GF-D8 (cell line): ENCODE measurements at regions not wholly inside any gene's neighbourhood (a gene's known extent, or its start where the extent isn't known, plus 50 kb on each side); places are given as distances from the start of the nearest gene placed in this dataset.
"Not testable (repeated sequence)": the region's sequence is repeated elsewhere in the genome, so short reads cannot be mapped to it uniquely, and the experiment has no call there.

Experiments used
- DNase-seq: peaks from one replicate; lab custom pipeline; 2025; lab: John Stamatoyannopoulos, UW

DNA sequence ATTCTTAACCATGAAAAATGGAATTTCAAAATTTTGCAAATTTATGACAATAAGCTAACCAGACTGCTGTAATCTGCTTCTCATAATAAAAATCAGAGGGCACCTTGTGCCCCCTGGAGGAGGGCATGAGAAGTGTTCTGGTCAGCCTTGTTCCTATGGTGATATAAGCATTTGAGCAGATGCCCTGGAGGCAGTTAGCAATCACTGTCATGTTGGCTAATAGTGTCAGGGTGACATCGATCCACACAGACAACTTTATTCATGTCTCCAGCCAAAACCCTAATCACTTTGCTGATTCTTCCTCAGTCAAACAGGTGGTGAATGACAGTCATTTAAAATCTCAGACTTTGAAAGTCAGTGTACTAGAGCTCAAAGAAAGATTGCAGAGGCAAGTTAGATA lies 943.0 kb downstream of the GALC start:
- DNase-seq: no peak

DNA sequence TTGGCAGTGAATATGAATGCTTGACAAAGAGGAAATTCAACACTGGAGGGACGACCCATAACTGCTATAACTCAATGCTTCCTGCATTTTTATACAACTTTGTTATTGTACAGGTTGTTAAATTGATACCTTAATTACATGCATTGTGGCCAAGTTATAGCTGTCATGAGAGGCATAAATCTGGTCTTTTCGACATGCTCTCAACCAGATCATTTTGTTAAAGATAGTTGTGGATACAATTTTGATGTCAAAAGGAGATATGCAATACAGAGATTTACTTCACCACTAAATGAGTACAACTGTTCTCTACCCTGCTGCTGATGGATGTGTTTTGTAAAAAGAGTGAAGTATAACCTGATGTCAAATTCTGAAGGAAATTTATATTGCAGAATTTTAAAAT lies 946.0 kb downstream of the GALC start:
- DNase-seq: no peak

DNA sequence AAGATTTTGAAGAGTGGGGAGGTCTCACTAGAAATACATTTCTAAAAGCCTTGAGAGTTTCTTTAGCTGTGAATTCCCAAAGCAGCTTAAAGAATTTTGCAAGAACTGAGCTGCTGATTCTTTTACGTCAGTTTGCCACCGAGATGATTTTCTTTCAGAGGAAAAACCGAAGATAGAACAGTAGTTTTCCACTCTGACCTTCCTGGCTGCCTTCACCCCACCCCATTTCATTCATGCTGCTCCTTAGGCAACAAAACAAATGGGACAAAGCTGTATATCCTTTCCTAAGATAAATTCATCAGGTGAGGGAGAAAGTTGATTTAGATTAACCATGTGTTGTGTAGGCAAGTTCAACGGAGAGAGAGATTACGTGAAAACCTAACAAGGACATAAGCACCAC lies 947.0 kb downstream of the GALC start:
- DNase-seq: no peak

DNA sequence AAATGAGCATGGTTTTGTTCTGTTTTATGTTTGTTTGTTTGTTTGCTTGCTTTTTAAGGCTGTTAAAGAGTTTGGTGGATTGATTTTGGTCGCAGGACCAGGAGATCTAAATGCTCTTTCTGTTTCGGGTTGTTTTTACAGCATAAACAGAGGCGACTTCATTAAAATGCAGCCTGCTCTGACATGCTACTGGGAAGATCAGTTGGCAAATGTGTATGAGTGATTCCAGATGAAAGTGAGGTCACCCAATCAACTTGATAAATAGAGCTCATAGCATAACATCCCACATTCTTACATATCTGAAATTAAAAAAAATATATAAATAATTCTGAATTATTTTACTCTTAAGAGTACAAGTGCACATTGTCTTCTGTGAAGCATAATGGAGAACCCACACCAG lies 947.7 kb downstream of the GALC start:
- DNase-seq: no peak

DNA sequence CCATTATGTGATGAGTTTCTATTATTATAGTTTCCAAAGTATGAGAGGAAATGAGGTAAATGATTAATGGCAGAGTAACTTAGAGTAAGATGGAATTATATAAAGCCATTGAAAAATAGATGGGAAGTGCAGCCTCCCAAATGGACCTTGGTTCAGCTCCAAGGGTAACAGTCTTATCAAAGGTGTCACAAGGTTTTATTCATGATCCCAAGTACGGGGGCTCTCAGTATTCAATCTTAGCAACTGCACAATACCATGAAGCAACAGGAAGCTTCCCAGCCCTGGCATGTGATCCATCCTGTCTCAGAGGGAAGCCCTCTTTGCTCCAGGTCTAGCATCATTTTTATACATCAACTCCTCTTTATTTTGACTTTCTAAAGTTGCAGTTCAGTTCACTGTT lies 948.2 kb downstream of the GALC start:
- no peak for DNase-seq

DNA sequence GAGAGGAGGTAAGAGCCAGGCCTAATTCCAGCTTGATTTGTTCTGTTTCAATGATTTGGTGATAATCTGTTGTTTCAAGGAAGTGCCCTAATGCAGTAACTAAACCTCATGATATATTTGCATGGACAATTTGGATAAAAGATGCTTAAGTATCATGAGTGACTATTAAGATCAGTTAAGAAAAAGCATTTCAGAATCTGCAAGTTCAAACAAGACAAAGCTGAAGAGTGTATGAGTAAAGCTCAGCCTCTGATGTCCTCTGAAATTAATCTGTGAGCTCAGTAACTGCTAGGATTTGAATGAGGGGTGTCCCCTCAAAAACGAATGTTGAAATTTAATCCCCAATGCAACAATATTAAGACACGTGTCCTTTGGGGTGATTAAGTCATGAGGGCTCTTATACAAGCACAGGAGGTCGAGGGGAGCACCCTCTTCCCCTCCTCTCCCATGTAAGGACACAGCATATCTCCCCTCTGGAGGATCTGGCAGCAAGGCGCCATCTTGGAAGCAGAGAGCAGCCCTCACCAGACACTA lies 949.2 kb downstream of the GALC start:
- no peak for DNase-seq

DNA sequence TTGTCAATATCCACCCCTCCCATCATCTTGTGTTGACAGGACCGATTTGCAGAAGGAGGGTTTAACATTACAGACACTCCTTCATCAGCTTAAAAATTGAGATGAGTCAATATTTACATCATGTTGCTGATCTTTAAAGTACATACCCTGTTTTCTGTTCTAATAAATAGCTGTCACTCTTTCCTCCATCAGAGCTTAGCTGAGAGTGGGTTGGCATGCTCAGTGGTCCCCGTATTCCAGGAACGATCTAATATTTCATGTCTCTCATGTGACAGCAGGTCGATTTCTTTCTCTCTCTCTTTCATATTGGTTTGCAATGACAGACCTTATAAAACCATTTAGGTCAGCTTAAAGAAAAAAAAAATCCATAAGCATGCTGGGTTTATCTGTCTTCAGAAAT lies 950.6 kb downstream of the GALC start:
- no peak for DNase-seq

DNA sequence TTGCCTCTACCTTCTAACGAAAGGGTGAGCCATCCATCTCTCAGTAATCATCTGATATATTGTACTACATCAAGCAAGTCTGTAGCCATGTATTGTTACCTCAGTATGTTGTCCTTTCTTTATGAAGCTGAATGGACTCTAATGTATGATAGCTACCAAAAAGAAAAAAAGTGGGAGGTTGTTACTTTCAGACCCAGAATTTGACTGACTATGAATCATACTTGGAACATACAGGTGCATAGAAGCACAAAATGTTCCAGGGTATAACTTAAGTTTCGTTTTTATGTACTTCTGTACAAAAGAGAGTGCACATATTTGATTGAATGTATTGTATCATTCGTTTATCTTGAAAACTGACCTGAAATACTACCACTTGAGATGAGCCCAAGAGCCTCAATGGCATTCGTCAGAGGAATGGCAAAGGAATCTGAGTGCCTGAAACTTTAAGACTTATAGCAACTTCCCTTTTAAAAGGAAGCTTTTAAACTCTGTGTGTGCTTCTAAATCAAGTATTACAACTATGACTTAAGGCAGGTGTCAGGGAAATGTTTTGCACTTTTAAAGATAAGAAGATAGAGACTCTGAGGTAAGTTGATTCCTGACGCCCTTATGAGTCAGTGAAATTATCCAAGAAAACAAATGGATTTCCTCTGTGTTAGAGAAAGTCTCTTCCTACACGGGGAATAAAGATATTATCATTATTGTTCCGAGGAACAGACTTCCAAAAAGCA lies 951.5 kb downstream of the GALC start:
- no peak for DNase-seq

DNA sequence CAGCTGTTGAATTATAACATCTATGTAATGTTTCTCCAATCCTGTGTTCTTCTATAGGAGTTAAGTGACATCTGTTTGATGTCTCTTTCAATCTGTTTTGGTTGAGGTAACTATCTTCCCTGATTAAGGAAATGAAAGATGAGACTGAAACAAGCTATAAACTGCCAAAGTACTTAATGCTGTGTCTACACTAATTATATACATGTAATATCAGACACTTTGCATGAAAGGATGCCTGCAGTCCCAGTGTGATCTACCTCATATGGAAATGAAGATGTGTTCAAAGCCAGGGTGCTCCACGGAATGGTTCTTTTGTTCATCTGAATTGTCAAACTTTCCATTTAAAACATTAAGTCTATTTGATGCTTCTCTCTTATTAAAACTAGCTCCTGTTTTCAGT lies 958.3 kb downstream of the GALC start:
- DNase-seq: no peak

DNA sequence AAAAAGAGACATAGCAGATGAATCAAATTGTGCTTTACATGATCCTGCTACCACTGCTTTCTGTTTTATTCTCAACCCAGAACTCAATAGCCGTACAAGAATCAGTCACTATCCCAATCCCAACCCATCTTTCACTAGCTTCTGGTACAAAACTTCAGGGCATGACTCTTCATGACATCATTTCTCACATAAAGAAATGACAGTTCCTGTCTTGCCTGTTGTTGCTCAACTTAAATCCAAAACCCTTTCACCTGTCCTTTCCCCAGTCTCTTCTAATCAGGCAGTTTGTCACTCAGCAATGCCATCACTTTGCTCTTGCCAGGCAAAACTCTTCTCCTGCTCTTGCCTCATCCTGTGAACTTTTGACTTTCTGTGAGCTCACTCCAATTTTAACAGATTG lies 962.8 kb downstream of the GALC start:
- no peak for DNase-seq

DNA sequence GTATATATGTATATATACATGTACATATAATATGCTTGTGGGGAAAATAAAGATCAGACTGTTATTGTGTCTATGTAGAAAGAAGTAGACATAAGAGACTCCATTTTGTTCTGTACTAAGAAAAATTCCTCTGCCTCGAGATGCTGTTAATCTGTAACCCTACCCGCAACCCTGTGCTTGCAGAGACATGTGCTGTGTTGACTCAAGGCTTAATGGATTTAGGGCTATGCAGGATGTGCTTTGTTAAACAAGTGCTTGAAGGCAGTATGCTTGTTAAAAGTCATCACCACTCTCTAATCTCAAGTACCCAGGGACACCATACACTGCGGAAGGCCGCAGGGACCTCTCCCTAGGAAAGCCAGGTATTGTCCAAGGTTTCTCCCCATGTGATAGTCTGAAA lies 972.9 kb downstream of the GALC start:
- not testable (repeated sequence) for DNase-seq

DNA sequence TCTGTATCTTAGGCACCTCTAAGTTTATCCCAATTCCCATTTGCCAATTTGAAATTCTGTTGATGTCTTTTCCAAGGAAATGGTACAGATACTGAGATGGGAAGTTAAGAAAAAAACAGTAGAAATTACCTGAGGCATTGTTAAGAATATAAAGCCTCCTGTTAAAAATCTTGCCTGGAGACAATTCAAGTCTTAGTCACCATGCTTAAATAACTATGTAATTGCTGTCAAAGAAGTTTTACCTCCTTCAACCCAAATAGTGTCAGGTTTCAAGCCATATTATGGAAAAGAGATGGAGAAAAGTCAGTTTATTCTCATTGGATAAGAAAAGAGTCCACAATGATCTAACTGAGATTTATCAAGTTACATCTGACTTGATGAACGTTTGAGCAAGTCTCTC lies 974.7 kb downstream of the GALC start:
- no peak for DNase-seq

DNA sequence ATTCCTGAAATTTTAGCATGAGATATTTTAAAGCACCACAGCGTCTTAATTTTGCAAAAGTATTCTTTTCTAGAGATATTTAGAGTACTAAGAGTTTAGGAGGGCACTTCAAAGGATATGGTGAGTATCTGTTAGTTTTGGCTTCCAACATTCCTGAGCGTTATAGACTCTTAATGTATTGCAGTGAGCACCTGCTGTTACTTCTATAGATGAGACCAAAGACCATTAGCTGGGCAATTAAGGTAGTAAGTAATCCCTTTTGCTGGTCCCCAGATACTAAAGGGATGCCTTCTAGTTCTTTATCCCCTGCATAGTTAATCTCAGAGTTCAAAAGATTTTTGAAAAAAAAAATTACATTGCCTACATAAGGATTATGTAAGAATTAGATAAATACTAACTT lies 975.6 kb downstream of the GALC start:
- DNase-seq: no peak

DNA sequence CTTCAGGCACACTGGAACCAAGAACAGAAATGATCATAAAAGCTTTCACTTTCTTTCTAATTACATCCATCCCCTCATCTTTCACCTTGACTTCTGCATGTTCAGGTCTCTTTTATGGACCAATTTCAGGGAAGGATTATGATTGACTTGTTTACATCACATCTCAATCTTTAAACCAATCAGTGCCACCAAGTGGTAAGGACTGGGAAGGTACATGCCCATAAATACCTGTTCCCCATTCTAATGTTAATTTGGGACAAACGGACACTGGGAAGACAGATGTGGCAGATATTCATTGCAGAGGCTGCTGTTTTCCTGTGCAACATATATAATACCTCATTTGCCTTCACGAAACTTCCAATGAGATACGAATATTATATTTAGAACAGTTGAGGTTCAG lies 978.1 kb downstream of the GALC start:
- DNase-seq: no peak

DNA sequence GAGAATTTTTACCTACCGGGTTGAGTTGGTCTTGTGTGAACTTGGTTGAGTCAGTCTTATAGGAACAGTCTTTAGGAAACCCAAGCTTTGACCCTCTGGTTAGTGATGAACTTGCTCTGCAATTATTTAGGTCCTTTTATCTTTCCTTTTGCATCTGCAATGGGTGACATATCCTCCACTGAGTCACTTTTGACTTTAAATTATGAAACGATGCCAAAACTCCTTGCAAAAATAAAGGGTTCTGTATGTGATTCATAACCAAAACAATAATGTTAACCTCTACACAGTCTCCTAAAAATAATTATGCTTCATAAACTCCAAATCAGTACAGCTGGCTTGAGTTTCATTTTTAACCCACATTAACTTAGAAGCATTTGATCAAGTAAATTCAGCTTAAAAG lies 979.4 kb downstream of the GALC start:
- DNase-seq: no peak

DNA sequence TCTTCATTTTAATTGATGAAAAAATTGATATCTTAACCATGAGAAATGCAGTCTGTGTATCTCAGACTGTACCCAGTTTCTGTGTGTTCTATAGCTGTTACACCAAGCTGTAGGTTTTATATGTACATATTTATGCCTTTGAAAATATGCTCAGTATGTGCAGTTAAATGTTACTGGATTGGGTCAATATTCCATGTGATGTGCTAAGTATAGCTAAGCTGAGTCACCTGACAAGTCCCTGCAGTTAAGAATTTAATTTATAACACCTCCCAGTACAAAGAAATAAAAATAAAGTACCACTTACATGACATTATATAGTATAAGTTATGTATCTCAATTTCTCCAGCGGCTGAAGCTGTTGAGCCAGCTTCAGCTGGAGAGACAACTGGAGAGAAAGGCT lies 984.0 kb downstream of the GALC start:
- DNase-seq: no peak

DNA sequence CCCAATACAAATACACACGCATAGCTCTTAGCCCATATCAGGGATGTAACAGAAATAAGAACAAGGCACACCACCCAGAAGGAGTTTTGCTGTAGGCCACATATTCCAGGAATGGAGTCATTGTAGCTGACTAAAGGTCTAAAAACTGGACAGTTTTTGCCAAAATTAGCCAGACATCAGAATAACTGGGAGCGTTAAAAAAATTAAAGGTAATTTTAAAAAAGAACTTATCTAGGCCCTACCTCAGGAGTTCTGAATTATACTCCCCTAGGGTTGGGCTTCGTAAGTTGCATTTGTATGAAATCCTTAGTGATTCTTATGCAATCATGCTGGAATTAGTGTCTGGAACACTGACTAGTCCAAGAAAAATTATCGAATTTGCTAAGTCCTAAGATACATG lies 987.7 kb downstream of the GALC start:
- no peak for DNase-seq

DNA sequence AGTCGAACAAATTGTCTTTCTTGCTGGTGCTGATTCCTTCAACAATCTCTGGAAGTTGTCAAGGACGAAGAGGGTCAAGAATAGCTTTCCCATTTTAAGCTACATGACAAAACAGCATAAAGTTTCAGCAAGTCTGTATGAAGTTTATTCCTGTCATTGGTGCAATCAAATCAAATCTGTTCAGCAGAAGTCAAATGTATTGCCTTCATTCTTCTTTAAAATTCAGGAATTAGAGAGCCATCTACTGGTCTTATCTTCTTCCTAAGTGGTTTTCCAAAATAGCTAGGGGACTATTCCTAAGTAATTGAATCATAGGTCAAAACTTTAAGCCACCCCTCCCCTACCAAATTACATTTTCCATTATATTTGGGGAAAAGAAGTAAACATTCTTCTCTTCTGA lies 990.2 kb downstream of the GALC start:
- no peak for DNase-seq

DNA sequence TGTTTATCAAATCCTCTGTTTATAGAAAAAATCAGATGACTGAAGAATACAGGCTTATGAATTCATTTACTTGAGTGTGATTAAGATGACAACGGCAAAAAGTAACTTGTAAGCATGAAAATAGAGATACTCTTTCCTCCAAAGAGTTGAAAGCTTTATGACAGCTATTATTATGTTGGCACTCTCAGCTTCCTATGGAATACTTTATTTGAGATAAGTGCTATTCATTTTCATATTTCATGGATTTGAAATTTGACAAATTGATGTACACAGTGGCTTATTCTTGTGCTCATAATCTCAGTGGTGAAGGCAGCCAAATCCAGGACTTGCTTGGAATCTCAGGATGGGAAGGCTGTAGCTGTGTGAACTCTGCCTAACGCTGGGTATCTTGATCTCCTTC lies 991.6 kb downstream of the GALC start:
- DNase-seq: no peak

DNA sequence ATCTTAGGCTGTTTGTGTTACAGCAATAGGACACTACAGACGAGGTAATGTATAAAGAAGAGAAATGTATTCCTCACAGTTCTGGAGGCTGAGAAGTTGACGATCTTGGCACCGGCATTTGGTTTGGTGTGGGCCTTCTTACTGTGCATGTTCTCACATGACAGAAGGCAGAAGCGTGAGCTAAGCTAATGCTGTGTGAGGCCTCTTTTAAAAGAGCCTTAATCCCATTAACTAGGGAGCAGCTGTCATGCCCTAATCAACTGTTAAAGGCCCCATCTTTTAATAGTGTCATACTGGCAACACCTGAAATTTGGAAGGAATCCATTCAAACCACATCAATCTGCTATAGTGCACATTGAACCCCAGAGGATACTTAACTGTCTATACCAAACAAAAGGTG lies 992.9 kb downstream of the GALC start:
- no peak for DNase-seq

DNA sequence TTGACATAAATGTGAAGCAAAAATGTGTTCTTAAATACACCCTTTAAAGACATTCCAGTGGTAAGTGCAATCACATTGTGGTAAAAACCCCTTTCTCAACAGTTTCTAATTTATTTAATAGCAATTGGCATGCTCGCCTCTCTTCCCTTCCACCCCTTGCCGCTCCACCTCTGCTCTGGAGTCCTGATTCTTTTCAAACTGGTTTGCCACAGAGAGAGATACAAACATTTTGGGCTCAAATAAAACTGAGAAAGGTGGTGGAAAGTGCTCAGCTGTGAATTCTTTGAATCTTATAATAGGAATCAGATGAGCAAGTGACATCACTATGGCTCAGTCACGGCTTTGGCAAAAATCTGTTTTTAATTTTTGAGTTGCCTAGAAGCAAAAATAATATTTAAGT lies 993.9 kb downstream of the GALC start:
- no peak for DNase-seq

DNA sequence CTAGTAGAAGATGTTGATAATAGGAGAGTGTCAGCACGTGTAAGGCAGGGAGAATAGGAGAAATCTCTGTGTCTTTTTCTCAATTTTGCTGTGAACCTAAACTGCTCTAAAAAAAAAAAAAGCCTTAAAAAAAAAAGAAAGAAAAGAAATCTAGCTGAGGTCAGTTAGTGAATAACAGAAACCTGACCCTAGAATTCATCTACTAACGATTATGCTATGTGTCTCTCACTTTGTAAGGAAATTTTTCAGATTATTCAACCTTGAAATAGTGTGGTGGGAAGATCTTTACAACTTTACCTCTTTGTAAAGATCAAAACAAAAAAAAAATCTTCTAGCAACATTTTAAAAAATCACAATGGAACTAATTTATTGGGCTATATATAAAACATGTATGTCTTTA lies 995.7 kb downstream of the GALC start:
- DNase-seq: no peak

DNA sequence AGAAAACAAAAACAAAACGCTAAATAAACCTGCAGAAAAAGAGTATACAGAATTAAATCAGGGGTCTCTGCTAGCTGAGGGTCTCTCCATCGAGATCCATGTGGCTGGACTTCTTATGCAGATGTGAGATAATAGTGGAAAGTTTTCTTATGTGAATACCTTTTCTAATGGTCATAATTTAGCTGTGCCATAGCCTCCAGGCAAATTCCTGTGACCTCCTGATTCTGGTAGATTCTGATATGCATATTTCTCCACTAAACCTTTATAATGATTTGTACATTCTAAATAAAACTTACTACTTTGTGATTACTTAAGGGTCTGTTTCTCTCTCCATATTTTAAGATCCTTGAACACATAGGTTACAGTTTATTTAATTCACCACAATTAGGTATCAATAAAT lies 1002.6 kb downstream of the GALC start:
- DNase-seq: no peak

DNA sequence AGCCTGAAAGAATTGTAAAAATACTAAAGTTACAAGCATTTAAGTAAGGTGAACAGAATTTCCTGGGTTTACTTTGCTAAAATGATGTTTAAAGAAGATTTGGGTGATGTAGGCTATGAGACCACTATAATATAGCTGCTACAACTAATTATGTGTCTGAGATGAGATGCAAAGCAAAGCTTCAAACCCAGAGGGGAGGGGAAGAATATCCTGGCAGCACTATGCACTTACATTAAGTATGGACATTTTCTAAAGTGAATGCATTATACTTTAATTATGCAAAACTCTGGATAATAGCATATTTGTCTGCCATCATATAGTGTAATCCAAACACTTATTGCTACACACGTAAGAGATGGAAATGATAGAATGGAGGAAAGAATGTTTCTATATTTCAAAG lies 1003.7 kb downstream of the GALC start:
- no peak for DNase-seq

DNA sequence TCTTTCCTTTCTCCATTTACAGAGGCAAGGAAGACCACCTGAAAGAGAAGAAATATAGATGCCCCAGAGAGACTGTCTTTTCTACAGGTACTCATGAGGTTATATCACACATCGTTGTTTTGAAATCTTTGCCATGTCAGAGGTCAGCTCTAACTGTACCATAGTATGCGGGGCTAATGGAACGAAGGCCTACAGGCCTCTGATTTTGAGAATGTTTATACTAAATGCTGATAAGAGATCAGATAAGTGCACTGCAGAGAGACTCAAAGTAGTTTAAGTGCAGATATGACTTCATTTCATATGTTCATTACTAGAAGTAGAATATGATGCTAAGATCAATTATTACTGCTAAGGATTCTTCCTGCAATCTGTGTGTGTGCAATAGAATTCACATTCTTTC lies 1005.0 kb downstream of the GALC start:
- DNase-seq: no peak
